HuH-7 (cell line): ENCODE measurements at regions not wholly inside any gene's neighbourhood (a gene's known extent, or its start where the extent isn't known, plus 50 kb on each side); places are given as distances from the start of the nearest gene placed in this dataset.
"Not testable (repeated sequence)": the region's sequence is repeated elsewhere in the genome, so short reads cannot be mapped to it uniquely, and the experiment has no call there.

Source experiments
- DNase-seq: peaks from one replicate; pipeline ENCODE4 v3.0.0; 2011; ENCODE audit warnings: low spot score

DNA sequence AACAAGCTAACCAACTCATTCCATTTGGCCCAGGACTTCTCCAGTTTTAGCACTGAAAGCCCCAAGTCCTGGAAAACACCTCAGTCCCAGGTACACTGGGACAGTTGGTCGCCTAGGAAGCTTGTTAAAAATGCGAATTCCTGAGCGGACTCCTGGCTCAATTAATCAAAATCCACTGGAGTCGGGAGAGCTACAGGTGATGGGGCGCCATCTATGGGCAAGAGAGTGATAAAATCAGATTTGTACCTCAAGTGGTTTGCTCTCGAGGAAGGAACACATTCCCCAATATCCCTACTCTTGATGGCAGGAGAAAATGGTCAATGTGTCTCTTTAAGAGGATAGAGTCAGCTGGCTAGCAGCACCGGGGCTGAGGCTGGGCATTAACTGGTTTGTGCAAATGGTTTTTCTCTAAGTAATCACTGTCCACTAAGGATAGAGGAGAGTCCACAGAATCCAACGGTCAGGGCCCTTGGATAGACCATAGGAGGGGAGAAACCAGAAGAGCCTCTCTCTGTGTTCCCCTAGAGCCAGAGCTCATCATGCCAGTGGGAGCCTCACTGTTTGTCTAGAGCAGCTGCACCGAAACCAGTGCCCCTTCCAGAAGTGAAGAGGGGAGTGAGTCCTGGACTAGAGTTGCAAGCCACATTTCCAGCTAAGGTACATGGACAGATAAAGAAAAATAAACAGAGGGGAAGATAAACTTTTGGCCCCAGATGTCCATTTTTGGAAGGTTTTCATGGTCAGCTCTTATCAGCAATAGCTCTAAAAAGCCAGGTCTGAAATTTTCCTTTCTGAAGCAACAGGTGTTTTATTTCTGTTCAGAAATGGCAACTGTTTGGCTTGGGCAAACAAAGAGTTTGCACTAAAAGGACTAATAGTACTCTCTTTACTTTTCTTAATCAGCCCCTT lies 148.5 kb downstream of the TENT5C start:
- peak; percentile 43 for DNase-seq

- no peak for DNase-seq
Observed at GRCh38 chr1:117757668-117758067, 151.8 kb downstream of the TENT5C start.

DNA sequence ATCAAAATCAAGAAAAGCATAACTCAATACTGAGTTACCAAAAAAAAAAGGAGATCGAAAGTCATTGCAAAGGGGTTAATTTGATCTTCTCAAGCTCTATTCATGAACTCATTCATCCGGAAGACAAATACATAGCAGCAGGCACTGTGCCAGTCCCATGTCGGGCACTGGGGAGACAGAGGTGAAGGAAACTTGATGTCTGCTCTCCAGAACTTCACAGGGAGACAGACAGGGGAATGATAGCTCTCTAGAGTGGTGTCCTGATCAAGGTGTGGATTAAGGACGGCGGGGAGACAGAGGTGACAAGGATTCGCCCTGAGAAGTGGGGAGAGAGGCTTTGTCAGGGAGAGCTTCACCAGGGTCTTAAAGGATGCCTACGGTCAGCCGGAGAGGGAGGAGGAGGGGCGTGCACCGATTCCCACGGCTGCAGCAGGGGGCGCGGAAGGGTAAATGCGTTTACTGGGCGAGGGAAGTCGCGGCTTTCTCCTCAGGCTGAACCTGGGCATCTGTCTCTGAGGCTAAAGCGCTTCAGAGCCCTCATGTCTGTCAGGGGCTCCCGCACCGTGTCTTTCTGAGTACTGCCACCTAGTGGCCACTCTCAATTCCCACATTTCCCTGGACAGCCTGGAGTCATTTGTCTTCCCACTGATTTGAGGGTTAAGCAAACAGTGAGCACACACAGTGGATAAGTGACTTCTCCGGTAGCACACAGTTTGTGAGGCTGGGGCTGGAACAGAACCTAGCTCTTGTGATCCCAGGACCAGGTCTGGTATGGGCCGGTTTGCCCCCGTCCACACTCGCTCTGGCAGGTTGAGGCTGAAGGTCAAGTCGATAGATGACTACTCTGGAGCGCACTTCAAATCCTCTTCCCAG lies 152.8 kb downstream of the TENT5C start:
- DNase-seq: peak; percentile 67

GRCh38 chr1:117759535-117759934 lies 153.7 kb downstream of the TENT5C start:
- DNase-seq: no peak

- no peak for DNase-seq
Observed at GRCh38 chr1:117760069-117760468, 154.2 kb downstream of the TENT5C start.

GRCh38 chr1:117760485-117760884 lies 154.6 kb downstream of the TENT5C start:
- no peak for DNase-seq

DNA sequence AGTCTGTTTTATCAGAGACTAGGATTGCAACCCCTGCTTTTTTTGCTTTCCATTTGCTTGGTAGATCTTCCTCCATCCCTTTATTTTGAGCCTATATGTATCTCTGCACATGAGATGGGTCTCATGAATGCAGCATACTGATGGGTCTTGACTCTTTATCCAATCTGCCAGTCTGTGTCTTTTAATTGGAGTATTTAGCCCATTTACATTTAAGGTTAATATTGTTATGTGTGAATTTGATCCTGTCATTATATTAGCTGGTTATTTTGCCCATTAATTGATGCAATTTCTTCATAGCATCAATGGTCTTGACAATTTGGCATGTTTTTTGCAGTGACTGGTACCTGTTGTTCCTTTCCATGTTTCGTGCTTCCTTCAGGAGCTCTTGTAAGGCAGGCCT lies 161.7 kb downstream of the GDAP2 start:
- not testable (repeated sequence) for DNase-seq

DNA sequence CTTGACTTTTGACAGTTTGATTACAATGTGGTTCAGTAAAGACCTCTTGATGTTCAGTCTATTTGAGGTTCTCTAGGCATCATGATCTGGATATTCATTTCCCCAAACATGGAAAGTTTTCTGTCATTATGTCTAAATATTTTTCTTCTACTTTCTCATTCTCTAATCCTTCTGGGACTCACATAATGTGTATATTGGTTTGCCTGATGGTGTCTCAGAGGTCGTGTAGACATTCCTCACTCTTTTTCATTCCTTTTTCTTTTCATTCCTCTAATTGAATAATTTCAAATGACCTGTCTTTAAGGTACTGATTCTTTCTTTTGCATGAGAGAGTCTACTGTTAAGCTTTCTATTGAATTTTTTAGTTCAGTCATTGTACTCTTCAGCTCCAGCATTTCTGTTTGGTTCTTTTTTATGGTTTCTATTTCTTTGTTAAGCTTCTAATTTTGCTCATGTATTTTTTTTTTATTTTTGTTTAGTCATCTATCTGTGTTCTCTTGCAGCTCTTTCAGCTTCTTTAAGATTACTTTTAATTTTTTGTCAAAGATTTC lies 158.4 kb downstream of the GDAP2 start:
- no peak for DNase-seq

- DNase-seq: no peak
Observed at GRCh38 chr1:117779364-117779763, 150.1 kb downstream of the GDAP2 start.

DNA sequence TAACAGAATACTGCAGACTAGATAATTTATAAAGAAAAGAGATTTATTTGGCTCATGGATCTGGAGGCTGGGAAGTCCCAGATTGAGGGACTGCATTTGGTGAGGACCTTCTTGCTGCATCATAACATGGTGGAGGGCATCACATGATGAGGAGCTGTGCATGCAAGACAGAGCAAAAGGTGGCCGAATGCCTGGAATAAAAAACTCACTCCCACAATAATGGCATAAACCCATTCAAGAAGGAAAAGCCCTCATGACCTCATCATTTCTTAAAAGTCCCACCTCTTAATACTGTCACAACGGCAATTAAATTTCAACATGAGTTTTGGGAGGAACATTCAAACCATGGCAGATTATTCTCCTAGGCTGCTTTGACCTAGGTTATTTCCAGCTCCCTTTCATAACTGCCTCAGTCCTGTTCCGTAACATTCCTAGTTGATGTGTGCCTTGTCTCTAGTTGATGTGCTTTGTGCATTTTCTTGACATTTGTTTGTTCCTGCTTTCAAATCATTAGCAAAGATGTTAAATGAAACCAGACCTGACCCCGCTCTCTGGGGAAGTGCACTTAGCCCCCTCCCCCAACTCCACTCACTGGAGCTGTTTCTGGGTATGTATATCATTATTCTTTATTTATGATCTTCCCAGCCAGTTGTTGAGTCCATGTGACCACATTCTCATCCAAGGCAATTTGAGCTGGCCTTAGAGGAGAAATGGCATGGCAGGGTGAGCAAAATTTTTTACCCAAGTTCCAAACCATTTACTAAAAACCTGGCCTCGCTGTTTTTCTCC lies 148.5 kb downstream of the GDAP2 start:
- DNase-seq: no peak

DNA sequence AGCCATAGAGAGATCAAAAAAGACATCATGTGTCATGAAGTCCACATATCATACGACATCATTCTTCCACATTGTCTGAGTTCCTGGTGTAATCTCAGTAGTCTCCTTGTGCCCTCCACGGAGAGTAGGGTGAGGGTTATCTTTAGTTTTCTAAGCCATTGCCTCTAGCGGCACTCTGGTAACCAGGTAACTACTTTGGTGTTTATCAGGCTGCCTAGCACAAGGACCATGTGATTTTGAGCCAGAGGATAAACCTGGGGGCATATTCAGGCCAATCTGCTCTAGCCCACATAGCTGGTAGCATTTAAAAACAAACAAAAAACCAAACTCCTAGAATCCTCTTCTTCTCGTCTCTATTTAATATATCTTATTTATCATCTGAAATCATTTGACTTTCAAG lies 147.4 kb downstream of the GDAP2 start:
- no peak for DNase-seq

DNA sequence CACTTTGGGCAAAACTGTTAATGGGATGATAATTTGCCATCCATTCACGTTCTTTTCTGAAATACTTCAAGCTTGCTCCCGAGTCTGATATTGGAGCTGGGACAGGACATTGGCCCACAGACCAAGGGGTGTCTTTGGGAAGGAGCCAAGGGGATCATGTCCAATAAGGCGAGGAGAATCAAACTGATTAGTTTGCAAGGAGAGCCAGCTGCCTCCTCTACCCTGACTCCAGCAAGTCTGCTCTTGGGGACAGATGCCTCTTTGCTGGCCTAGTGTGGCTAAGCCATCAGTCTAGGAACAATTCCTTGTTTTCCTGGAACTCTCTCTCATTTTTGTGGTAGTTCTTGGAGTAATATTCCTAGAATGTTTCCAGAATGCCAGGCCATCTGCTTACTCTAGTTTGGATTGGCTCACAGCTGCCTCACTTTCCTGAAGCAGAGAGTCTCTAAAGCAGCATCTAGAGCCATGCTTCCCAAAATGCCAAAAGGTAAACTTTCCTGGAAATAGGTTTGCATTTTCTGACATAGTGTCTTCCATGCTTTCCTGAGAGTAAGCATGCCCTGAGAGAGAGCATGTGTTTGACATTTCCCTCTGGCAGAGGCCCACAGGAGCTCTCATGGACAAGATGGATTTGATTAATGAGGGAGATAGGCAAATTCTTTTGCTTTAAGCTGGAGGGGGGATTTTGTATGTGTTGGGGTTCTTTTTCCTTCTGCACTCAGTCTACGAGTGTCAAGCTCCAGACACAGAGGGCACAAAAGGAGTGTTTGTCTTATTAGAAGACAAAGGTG lies 145.6 kb downstream of the GDAP2 start:
- DNase-seq: no peak

DNA sequence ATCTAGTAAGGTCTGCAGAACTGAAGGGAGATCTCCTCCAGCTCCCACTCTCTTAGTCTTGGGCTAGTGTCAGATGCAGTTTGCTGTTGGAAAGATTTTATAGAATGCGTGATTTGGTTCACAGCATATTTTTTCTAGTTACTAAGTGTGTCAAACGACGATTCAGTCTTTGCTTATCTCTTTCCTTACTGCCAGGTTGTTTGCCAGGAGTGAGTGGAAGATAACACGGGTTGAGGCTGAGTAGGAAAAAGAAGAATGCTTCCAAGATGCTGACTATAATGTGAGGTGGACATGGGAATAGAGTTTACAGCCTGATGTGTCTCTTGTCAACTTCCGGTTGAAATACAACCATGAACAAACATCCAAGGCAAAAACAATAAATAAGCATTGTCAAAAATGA lies 141.4 kb downstream of the GDAP2 start:
- no peak for DNase-seq

DNA sequence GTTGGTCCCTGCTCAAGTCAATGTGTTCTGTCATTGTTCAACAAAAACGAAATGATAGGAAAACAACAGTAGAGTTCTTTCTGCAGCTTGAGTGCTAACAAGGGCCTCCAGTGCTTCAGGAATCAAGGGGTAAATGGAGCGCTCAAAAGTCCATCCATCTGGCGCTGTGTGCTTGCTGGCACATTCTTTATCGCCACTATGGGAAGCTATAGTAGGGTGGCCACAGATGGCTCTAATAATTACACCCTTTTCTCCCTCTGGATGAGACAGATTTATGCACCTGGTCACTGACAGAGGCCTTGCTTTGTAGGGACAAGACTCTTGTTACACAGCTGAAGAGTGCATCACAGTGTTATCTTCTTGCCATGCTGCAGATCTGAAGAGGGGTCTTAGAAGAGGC lies 136.0 kb downstream of the GDAP2 start:
- no peak for DNase-seq

GRCh38 chr1:117794073-117794472 lies 135.3 kb downstream of the GDAP2 start:
- no peak for DNase-seq

DNA sequence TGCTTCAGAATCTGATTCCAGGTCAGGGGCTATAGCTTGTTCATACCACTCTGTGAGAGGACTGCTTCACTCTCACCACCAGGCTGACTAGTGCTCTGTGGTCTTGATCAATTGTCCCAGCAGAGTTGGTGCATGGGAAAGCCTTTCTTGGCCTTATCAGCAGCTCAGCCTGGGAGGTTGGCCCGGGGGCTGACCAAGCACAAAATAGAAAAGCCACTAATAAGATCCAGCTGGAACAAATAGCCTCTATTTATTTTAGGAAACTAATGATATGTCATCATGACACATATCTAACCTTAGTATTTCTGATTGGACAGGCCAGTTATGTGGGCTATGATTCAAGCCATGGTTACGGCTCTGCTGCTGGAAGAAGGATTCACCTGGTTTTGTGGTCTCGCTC lies 134.2 kb downstream of the GDAP2 start:
- no peak for DNase-seq

- no peak for DNase-seq
Observed at GRCh38 chr1:117795792-117796191, 133.6 kb downstream of the GDAP2 start.

- DNase-seq: no peak
Observed at GRCh38 chr1:117796226-117796625, 133.2 kb downstream of the GDAP2 start.

GRCh38 chr1:117798550-117798949 lies 130.9 kb downstream of the GDAP2 start:
- no peak for DNase-seq

- DNase-seq: no peak
Observed at GRCh38 chr1:117802531-117803257, 126.7 kb downstream of the GDAP2 start.
